Suprapubic skin (tissue), 4 donors: ENCODE measurements at regions not wholly inside any gene's neighbourhood (a gene's known extent, or its start where the extent isn't known, plus 50 kb on each side); places are given as distances from the start of the nearest gene placed in this dataset.
A peak's percentile ranks its signal among the peaks of the same experiment; 100 is the strongest.

Source experiments
- DNase-seq, 2 donors: peaks; one replicate each; pipeline ENCODE4 v3.0.0-alpha.2; 2019; ENCODE audit warnings: low spot score in 2 of 2
- H3K27ac ChIP-seq: fragments of 200-600 bp; sonication (generic); one replicate; pipeline ENCODE4 v1.5.1; 2019
- H3K27me3 ChIP-seq: fragments of 200-600 bp; sonication (generic); one replicate; pipeline ENCODE4 v1.5.1; 2019
- H3K36me3 ChIP-seq: fragments of 200-600 bp; sonication (generic); one replicate; pipeline ENCODE4 v1.5.1; 2019
- H3K4me1 ChIP-seq: fragments of 200-600 bp; sonication (generic); one replicate; pipeline ENCODE4 v1.5.1; 2019
- H3K4me3 ChIP-seq: fragments of 200-600 bp; sonication (generic); one replicate; pipeline ENCODE4 v1.5.1; 2019; ENCODE audit warnings: mild to moderate bottlenecking
- H3K9me3 ChIP-seq: fragments of 200-600 bp; sonication (generic); one replicate; pipeline ENCODE4 v1.5.1; 2019
- CTCF ChIP-seq, 2 donors: fragments of 200-600 bp in 1 of 2; fragments of 450-650 bp in 1 of 2; sonication (generic) in 1 of 2; IDR thresholded peaks; one replicate each; pipeline ENCODE4 v1.5.1; 2016 to 2019; ENCODE audit warnings: antibody characterized with exemption in 2 of 2, mild to moderate bottlenecking in 1 of 2, moderate library complexity in 1 of 2
- EP300 ChIP-seq: sonication (generic); formaldehyde crosslinking; IDR thresholded peaks from one replicate; pipeline ENCODE4 v1.6.1; 2017; ENCODE audit warnings: antibody characterized with exemption
- POLR2A ChIP-seq, 2 donors: fragments of 450-650 bp; IDR thresholded peaks; one replicate each; pipeline ENCODE4 v1.6.1; 2017; ENCODE audit warnings: antibody characterized with exemption in 2 of 2, mild to moderate bottlenecking in 2 of 2, moderate library complexity in 2 of 2
- POLR2AphosphoS5 ChIP-seq, 3 donors: sonication (generic); formaldehyde crosslinking; IDR thresholded peaks; one replicate each; pipeline ENCODE4 v1.6.1; 2017; ENCODE audit warnings: antibody characterized with exemption in 3 of 3
- WGBS: methylation state at CpG from one replicate; pipeline ENCODE4 v1.1.5; 2018; 5-methylcytosine and 5-hydroxymethylcytosine counted together

- TF ChIP-seq EP300: no peak
- TF ChIP-seq POLR2AphosphoS5 (IDR thresholded peaks at IDR 0.05): no peak
- TF ChIP-seq CTCF (IDR thresholded peaks at IDR 0.05): no peak
- TF ChIP-seq POLR2A (IDR thresholded peaks at IDR 0.05): no peak
- H3K27me3 ChIP-seq: no peaks in the 10 kb centered on the region
- peak overlapping the region; percentile 71 for H3K27ac ChIP-seq
- H3K4me1 ChIP-seq: peaks cover 5% of the 10 kb centered on the region
- H3K36me3 ChIP-seq: no peaks in the 10 kb centered on the region
- DNase-seq: no peak
- no peaks in the 10 kb centered on the region for H3K9me3 ChIP-seq
- 85% methylated on average over 5 of the region's 6 CpGs for WGBS
- H3K4me3 ChIP-seq: no peak overlapping the region
These were observed 302.1 kb downstream of the TLE3 start for GRCh38 chr15:69795601-69796000.

- Histone ChIP-seq H3K4me1 (peaks cover 5% of the 10 kb centered on the region), H3K27me3 (no peaks in the 10 kb centered on the region), H3K36me3 (no peaks in the 10 kb centered on the region), H3K9me3 (no peaks in the 10 kb centered on the region), H3K4me3 (no peak overlapping the region), H3K27ac (no peak overlapping the region)
- DNase-seq: no peak
- TF ChIP-seq POLR2AphosphoS5 (IDR thresholded peaks at IDR 0.05) (no peak), EP300 (no peak), POLR2A (IDR thresholded peaks at IDR 0.05) (no peak), CTCF (IDR thresholded peaks at IDR 0.05) (no peak)
- 72% methylated on average over 6 of the region's 6 CpGs for WGBS
These were observed 300.6 kb downstream of the TLE3 start for GRCh38 chr15:69797051-69797595.

- DNase-seq: no peak
- H3K9me3 ChIP-seq: no peaks in the 10 kb centered on the region
- H3K4me3 ChIP-seq: no peak overlapping the region
- no peaks in the 10 kb centered on the region for H3K36me3 ChIP-seq
- no peaks in the 10 kb centered on the region for H3K27me3 ChIP-seq
- peaks cover 5% of the 10 kb centered on the region for H3K4me1 ChIP-seq
- 96% methylated on average over 3 of the region's 3 CpGs for WGBS
- TF ChIP-seq CTCF (IDR thresholded peaks at IDR 0.05) (no peak), POLR2A (IDR thresholded peaks at IDR 0.05) (no peak), EP300 (no peak), POLR2AphosphoS5 (IDR thresholded peaks at IDR 0.05) (no peak)
- H3K27ac ChIP-seq: no peak overlapping the region
These were observed 300.1 kb downstream of the TLE3 start for GRCh38 chr15:69797615-69798014.

GRCh38 chr15:69798481-69799250, 299.1 kb downstream of the TLE3 start:
- no peak overlapping the region for H3K27ac ChIP-seq
- H3K27me3 ChIP-seq: no peaks in the 10 kb centered on the region
- no peaks in the 10 kb centered on the region for H3K9me3 ChIP-seq
- 84% methylated on average over 5 of the region's 7 CpGs for WGBS
- H3K4me1 ChIP-seq: peaks cover 5% of the 10 kb centered on the region
- no peak for TF ChIP-seq POLR2AphosphoS5 (IDR thresholded peaks at IDR 0.05)
- no peak for TF ChIP-seq EP300
- TF ChIP-seq CTCF (IDR thresholded peaks at IDR 0.05): no peak
- no peak for TF ChIP-seq POLR2A (IDR thresholded peaks at IDR 0.05)
- H3K36me3 ChIP-seq: no peaks in the 10 kb centered on the region
- no peak overlapping the region for H3K4me3 ChIP-seq
- DNase-seq: no peak

GRCh38 chr15:69801144-69801543, 296.6 kb downstream of the TLE3 start:
- no peaks in the 10 kb centered on the region for H3K9me3 ChIP-seq
- H3K27me3 ChIP-seq: no peaks in the 10 kb centered on the region
- no peak overlapping the region for H3K27ac ChIP-seq
- no peak overlapping the region for H3K4me3 ChIP-seq
- no peaks in the 10 kb centered on the region for H3K36me3 ChIP-seq
- no peak for TF ChIP-seq CTCF (IDR thresholded peaks at IDR 0.05)
- DNase-seq: no peak
- peaks cover 10% of the 10 kb centered on the region for H3K4me1 ChIP-seq
- 68% methylated on average over 4 of the region's 9 CpGs for WGBS
